Parathyroid adenoma (tissue), 2 donors: ENCODE measurements at regions not wholly inside any gene's neighbourhood (a gene's known extent, or its start where the extent isn't known, plus 50 kb on each side); places are given as distances from the start of the nearest gene placed in this dataset.

ENCODE experiments used
- H2AFZ ChIP-seq: fragments of 300-600 bp; sonication (generic); one replicate; pipeline ENCODE4 v1.7.0; 2017; ENCODE audit warnings: antibody characterized with exemption, mild to moderate bottlenecking
- H3K27ac ChIP-seq: fragments of 300-600 bp; sonication (generic); one replicate; pipeline ENCODE4 v1.7.0; 2017
- H3K27me3 ChIP-seq: fragments of 300-600 bp; sonication (generic); one replicate; pipeline ENCODE4 v1.7.0; 2017; ENCODE audit warnings: low read length; ENCODE audit not compliant: control insufficient read depth, insufficient read depth
- H3K36me3 ChIP-seq: fragments of 300-600 bp; sonication (generic); one replicate; pipeline ENCODE4 v1.7.0; 2017; ENCODE audit warnings: low read length; ENCODE audit not compliant: control insufficient read depth, insufficient read depth
- H3K4me1 ChIP-seq: fragments of 300-600 bp; sonication (generic); one replicate; pipeline ENCODE4 v1.7.0; 2017; ENCODE audit warnings: control low read depth
- H3K4me2 ChIP-seq: fragments of 300-600 bp; sonication (generic); one replicate; pipeline ENCODE4 v1.7.0; 2017; ENCODE audit warnings: low read length
- H3K4me3 ChIP-seq: fragments of 300-600 bp; sonication (generic); one replicate; pipeline ENCODE4 v1.7.0; 2017; ENCODE audit warnings: low read depth, low read length
- H3K79me2 ChIP-seq: fragments of 300-600 bp; sonication (generic); one replicate; pipeline ENCODE4 v1.7.0; 2017; ENCODE audit warnings: control low read depth
- H3K9ac ChIP-seq: fragments of 300-600 bp; sonication (generic); one replicate; pipeline ENCODE4 v1.7.0; 2017; ENCODE audit warnings: mild to moderate bottlenecking
- H3K9me3 ChIP-seq: fragments of 300-600 bp; sonication (generic); one replicate; pipeline ENCODE4 v1.7.0; 2017; ENCODE audit warnings: low read length; ENCODE audit not compliant: control insufficient read depth
- CTCF ChIP-seq: fragments of 300-600 bp; sonication (generic); IDR thresholded peaks from one replicate; pipeline ENCODE4 v1.7.0; 2017; ENCODE audit warnings: antibody characterized with exemption, mild to moderate bottlenecking
- donor health status: primary hyperparathyroidism.

GRCh38 chr3:72537448-72537847 lies 310.8 kb downstream of the SHQ1 start:
- Histone ChIP-seq H3K4me3 (no peak overlapping the region), H3K27me3 (no peaks in the 10 kb centered on the region), H3K27ac (no peak overlapping the region), H3K9ac (no peak overlapping the region), H3K9me3 (no peaks in the 10 kb centered on the region), H3K36me3 (no peaks in the 10 kb centered on the region), H3K4me2 (no peak overlapping the region), H2AFZ (no peak overlapping the region), H3K4me1 (no peaks in the 10 kb centered on the region), H3K79me2 (no peaks in the 10 kb centered on the region)
- no peak for TF ChIP-seq CTCF

- no peak for TF ChIP-seq CTCF
- H2AFZ ChIP-seq = no peak overlapping the region
- no peaks in the 10 kb centered on the region for H3K9me3 ChIP-seq
- no peak overlapping the region for H3K4me2 ChIP-seq
- H3K36me3 ChIP-seq = no peaks in the 10 kb centered on the region
- H3K27me3 ChIP-seq = no peaks in the 10 kb centered on the region
- no peak overlapping the region for H3K4me3 ChIP-seq
- no peak overlapping the region for H3K27ac ChIP-seq
- no peaks in the 10 kb centered on the region for H3K4me1 ChIP-seq
- H3K9ac ChIP-seq = no peak overlapping the region
- H3K79me2 ChIP-seq = no peaks in the 10 kb centered on the region
Measured at GRCh38 chr3:72536878-72537267, 311.4 kb downstream of the SHQ1 start.

- Histone ChIP-seq H3K79me2 (no peaks in the 10 kb centered on the region), H3K4me3 (no peak overlapping the region), H3K27ac (no peak overlapping the region), H3K4me2 (no peak overlapping the region), H3K4me1 (no peaks in the 10 kb centered on the region), H3K27me3 (no peaks in the 10 kb centered on the region), H3K9ac (no peak overlapping the region), H3K36me3 (no peaks in the 10 kb centered on the region), H3K9me3 (no peaks in the 10 kb centered on the region), H2AFZ (no peak overlapping the region)
- TF ChIP-seq CTCF = no peak
Measured at GRCh38 chr3:72536206-72536877, 311.9 kb downstream of the SHQ1 start.

- Histone ChIP-seq H3K4me3 (no peak overlapping the region), H3K4me1 (no peaks in the 10 kb centered on the region), H2AFZ (no peak overlapping the region), H3K4me2 (no peak overlapping the region), H3K27ac (no peak overlapping the region), H3K9ac (no peak overlapping the region), H3K79me2 (no peaks in the 10 kb centered on the region), H3K27me3 (no peaks in the 10 kb centered on the region), H3K36me3 (no peaks in the 10 kb centered on the region), H3K9me3 (no peaks in the 10 kb centered on the region)
- no peak for TF ChIP-seq CTCF
Measured at GRCh38 chr3:72535772-72536171, 312.5 kb downstream of the SHQ1 start.
